Fibroblast of peridontal ligament (primary cell): ENCODE measurements at regions not wholly inside any gene's neighbourhood (a gene's known extent, or its start where the extent isn't known, plus 50 kb on each side); places are given as distances from the start of the nearest gene placed in this dataset.
"Not testable (repeated sequence)": the region's sequence is repeated elsewhere in the genome, so short reads cannot be mapped to it uniquely, and the experiment has no call there.

Source experiments
- DNase-seq: peaks from one replicate; pipeline ENCODE4 v3.0.0-alpha.2; 2010; ENCODE audit errors: extremely low read depth

DNA sequence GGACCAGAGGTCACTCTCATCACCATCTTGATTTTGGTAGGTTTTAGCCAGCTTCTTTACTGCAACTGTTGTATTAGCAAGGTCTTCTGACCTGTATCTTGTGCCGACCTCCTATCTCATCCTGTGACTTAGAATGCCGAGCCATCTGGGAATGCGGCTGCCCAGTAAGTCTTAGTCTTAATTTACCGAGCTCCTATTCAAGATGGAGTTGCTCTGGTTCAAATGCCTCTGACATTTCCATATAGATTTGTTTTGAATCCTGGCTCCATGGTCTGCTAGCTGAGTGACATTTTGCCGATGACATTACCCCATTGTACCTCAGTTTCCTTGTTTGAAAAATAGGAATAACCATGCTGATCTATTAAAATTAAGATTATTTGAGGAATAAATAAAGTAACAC, 193.9 kb upstream of the HMCN1 start:
- no peak for DNase-seq

DNA sequence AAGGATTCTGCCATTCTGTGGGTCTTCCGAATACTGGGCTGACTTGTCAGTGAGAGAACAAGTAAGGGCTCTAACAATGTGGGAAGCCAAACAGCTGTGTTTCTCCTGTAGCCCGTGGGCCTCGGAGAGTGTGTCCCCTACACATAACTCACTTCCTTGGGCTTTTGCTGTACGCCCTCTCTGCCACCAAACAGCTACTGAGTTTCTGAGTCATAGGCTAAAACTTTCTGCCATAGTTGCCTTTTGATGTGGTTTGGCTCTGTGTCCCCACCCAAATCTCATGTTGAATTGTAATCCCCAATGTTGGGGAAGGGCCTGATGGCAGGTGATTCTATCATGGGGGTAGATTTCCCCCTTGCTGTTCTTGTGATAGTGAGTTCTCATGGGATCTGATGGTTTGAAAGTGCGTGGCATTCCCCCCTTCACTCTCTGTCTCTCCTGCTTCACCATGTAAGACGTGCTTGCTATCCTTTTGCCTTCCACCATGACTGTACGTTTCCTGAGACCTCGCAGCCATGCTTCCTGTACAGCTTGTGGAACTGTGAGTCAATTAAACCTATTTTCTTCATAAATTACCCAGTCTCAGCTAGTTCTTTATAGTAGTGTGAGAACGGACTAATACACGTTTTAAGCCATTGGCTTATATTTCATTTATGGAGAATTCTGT, 194.8 kb upstream of the HMCN1 start:
- DNase-seq = peak; percentile 6

GRCh38 chr1:185538309-185538898, 195.8 kb upstream of the HMCN1 start:
- DNase-seq = not testable (repeated sequence)

DNA sequence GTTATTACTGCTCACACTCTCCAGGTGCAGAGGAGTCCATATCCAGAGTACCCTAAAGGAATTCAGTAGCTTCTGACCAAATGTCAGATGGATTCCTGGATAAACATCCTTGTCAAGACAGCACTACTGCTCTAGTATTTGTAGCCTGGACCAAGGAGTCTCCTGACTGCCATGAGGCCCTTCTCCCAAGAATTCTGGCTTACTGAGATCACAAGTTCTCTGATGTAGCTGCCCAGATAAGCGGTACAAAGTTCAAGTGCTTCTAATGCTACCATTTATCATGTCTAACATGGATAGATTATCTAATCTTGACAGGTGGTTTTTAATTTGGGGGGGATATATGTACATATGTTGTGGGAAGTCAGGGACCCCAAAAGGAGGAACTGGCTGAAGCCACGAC, 196.6 kb upstream of the HMCN1 start:
- DNase-seq = no peak

GRCh38 chr1:185536165-185536920, 197.8 kb upstream of the HMCN1 start:
- no peak for DNase-seq

- DNase-seq = no peak
Observed at GRCh38 chr1:185535621-185536020, 198.6 kb upstream of the HMCN1 start.

DNA sequence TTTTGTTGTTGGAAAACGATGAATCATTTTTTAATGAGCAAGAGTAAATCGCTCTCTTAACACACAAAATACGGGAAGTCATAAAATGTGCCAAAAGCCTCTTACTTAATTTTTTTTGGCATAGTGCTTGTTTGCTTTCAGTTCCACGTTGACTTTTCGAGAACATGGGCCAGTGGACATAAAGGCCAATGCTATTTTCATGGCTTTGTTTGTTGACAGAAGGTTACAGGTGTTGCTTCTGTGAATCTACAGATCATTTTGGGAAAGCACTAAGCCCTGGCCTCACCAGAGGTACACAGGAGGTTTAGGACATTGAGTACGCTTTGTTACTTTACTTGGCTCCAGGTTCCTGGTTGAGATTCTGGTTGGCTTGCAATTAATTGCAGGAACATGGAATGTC, 199.4 kb upstream of the HMCN1 start:
- DNase-seq = no peak

DNA sequence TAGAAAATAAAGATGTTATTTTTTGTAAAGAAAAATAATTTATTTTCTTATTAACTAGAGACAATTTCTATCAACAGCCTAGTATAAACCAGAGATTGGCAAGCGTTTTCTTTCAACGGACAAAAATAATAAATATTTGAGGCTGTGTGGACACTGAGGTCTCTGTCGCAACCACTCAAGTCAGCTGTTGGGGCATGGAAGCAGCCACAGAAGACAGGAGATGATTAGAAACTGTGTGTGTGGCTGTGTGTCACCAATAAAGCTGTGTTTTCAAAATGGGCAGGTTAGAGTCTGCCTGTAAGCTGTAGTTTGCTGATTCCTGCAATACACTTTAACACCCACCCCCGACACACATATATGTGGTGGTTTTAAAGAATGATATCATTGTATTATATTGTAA, 200.6 kb upstream of the HMCN1 start:
- DNase-seq = no peak

DNA sequence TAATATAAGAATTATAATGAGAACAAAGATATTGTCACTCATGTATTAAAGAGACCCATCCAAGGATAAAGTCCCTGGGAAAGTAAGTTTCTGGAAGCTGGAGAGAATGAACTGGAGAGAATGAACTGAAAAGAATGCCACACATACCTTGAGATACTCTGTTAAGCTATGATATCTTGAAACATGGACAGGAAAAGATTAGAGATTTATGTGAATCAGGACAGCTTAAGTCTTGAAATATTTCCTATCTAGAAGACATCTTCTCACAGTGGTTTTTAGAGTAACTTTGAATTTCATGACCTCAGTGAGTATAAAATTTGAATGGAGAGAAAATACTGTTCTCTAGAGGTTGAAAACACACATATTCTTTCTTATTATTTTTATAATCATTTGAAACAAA, 201.3 kb upstream of the HMCN1 start:
- DNase-seq = no peak

- DNase-seq = no peak
Observed at GRCh38 chr1:185531838-185532237, 202.4 kb upstream of the HMCN1 start.

GRCh38 chr1:185530215-185530614, 204.0 kb upstream of the HMCN1 start:
- no peak for DNase-seq

GRCh38 chr1:185529673-185530072, 204.5 kb upstream of the HMCN1 start:
- no peak for DNase-seq

DNA sequence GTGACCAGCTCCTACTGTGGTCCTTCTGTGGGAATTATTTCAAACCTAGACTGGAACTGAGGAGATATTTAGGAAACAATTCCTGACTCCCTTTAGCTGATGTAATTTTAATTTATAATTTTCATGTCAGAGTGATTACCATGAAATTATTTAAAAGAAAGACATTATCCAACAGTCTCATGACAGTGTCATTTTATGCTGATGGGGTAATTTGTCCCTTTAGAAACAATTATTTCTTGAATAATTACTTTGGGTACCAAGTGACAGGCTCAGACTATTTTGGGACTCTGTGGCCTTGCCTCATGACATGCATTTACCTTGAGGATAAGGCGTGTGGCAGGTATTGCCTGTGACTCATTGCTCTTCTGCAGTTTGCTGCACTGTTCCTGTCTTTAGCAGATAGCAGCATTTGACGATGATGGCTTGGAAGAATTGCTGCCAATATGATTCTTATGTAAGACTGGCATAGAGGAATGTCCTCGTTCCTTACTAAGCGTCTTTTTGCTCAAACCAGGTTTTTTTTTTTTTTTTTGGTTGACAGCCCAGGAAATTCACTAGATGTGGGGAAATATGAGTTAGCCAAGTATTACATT, 206.0 kb upstream of the HMCN1 start:
- DNase-seq = peak; percentile 37

GRCh38 chr1:185526344-185527307, 207.6 kb upstream of the HMCN1 start:
- no peak for DNase-seq

DNA sequence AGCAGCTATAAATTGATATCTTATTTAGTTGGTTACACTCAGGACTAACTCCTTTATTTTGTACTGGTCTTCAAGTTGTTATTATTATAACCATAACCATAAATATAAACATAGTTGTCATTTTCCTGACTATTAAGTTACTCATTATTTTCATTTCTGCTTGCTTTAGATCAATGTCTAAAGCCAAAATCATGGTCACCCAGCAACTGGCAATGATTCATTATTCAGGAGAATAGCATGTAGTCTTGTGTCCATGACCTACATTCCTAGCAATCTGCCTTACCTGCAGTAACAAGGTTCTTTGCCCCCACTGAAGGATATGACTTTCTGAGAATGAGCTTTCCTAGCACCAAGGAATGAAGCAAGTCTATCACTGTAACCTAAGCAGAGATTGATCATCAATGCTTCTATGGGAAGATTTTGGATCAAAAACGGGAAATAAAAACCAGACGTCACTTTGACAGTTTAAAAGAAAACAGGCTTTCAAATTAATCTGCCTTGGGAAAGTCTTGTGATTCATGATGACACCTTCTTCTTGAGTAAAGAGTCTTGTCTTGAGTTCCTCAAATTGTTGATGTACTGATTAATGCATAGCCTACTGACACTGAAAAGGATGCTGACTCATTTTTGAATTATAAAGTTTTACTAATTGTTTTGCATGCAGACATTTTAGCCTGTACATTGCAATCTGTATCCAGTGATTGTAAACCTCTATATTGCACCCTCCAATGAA, 203.3 kb upstream of the IVNS1ABP start:
- no peak for DNase-seq

GRCh38 chr1:185517808-185518419, 200.9 kb upstream of the IVNS1ABP start:
- DNase-seq = no peak

DNA sequence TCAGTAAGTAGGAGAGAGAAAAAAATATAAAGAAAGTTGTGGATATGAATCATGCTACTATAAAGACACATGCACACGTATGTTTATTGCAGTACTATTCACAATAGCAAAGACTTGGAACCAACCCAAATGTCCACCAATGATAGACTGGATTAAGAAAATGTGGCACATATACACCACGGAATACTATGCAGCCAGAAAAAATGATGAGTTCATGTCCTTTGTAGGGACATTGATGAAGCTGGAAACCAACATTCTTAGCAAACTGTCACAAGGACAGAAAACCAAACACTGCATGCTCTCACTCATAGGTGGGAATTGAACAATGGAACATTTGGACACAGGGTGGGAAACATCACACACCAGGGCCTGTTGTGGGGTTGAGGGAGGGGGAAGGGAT, 200.3 kb upstream of the IVNS1ABP start:
- DNase-seq = not testable (repeated sequence)

GRCh38 chr1:185515696-185516095, 198.7 kb upstream of the IVNS1ABP start:
- no peak for DNase-seq

- no peak for DNase-seq
Observed at GRCh38 chr1:185514311-185514710, 197.3 kb upstream of the IVNS1ABP start.

- no peak for DNase-seq
Observed at GRCh38 chr1:185512442-185512841, 195.4 kb upstream of the IVNS1ABP start.
